ENCODE measurements at regions not wholly inside any gene's neighbourhood (a gene's known extent, or its start where the extent isn't known, plus 50 kb on each side); places are given as distances from the start of the nearest gene placed in this dataset.

GRCh38 chr1:209457401-209458125 is 126.0 kb upstream of the CAMK1G start:
- TF ChIP-seq CTCF (IDR thresholded peaks at IDR 0.05) (no peak), POLR2A (IDR thresholded peaks at IDR 0.05; ENCODE audit: low read depth) (no peak)
